ENCODE measurements at regions not wholly inside any gene's neighbourhood (a gene's known extent, or its start where the extent isn't known, plus 50 kb on each side); places are given as distances from the start of the nearest gene placed in this dataset.
"Not testable (repeated sequence)": the region's sequence is repeated elsewhere in the genome, so short reads cannot be mapped to it uniquely, and the experiment has no call there.

GRCh38 chr3:66552846-66553245 is 52.0 kb upstream of the LRIG1 start:
- no peak for DNase-seq

GRCh38 chr3:66553441-66554113 is 52.8 kb upstream of the LRIG1 start:
- DNase-seq, result no peak

- no peak for DNase-seq
Measured at GRCh38 chr3:66554178-66554577, 53.4 kb upstream of the LRIG1 start.

GRCh38 chr3:66555214-66555844 is 54.5 kb upstream of the LRIG1 start:
- no peak for DNase-seq

GRCh38 chr3:66557170-66557569 is 56.3 kb upstream of the LRIG1 start:
- DNase-seq, result no peak

- DNase-seq, result not testable (repeated sequence)
Measured at GRCh38 chr3:66559924-66560323, 59.1 kb upstream of the LRIG1 start.

- no peak for DNase-seq
Measured at GRCh38 chr3:66561367-66561766, 60.5 kb upstream of the LRIG1 start.

GRCh38 chr3:66565301-66565700 is 64.5 kb upstream of the LRIG1 start:
- no peak for DNase-seq

- no peak for DNase-seq
Measured at GRCh38 chr3:66567077-66567476, 66.3 kb upstream of the LRIG1 start.

GRCh38 chr3:66572090-66572675 is 71.4 kb upstream of the LRIG1 start:
- DNase-seq, result no peak

- no peak for DNase-seq
Measured at GRCh38 chr3:66572938-66573710, 72.3 kb upstream of the LRIG1 start.

- no peak for DNase-seq
Measured at GRCh38 chr3:66574091-66574490, 73.3 kb upstream of the LRIG1 start.

- no peak for DNase-seq
Measured at GRCh38 chr3:66577426-66578203, 76.8 kb upstream of the LRIG1 start.

GRCh38 chr3:66581256-66581655 is 80.4 kb upstream of the LRIG1 start:
- no peak for DNase-seq

GRCh38 chr3:66582721-66583423 is 82.0 kb upstream of the LRIG1 start:
- no peak for DNase-seq

- no peak for DNase-seq
Measured at GRCh38 chr3:66583424-66584040, 82.7 kb upstream of the LRIG1 start.

- DNase-seq, result no peak
Measured at GRCh38 chr3:66585520-66586095, 84.8 kb upstream of the LRIG1 start.

- DNase-seq, result no peak
Measured at GRCh38 chr3:66586853-66587252, 86.0 kb upstream of the LRIG1 start.

- DNase-seq, result no peak
Measured at GRCh38 chr3:66588340-66588847, 87.6 kb upstream of the LRIG1 start.

- DNase-seq, result no peak
Measured at GRCh38 chr3:66592016-66592761, 91.4 kb upstream of the LRIG1 start.

Data from NCI-H1417 treated with DMSO at 0.1 percent for 48 hours (cell line).